Hematopoietic multipotent progenitor cell treated with erythropoietin and hydrocortisone succinate and interleukin-3 and kit ligand, for 6 days (in vitro differentiated cells): ENCODE measurements at regions not wholly inside any gene's neighbourhood (a gene's known extent, or its start where the extent isn't known, plus 50 kb on each side); places are given as distances from the start of the nearest gene placed in this dataset.

Experiments used
- DNase-seq: peaks from one replicate; pipeline ENCODE4 v3.0.0-alpha.2; 2015

GRCh38 chr3:74564560-74564959, 49.9 kb downstream of the CNTN3 start:
- DNase-seq, result no peak

GRCh38 chr3:74562558-74563269, 51.7 kb downstream of the CNTN3 start:
- DNase-seq, result no peak

GRCh38 chr3:74561881-74562280, 52.6 kb downstream of the CNTN3 start:
- DNase-seq, result no peak

- no peak for DNase-seq
Observed at GRCh38 chr3:74559261-74559660, 55.2 kb downstream of the CNTN3 start.

- DNase-seq, result no peak
Observed at GRCh38 chr3:74550686-74551085, 63.8 kb downstream of the CNTN3 start.

- no peak for DNase-seq
Observed at GRCh38 chr3:74546426-74546825, 68.0 kb downstream of the CNTN3 start.

GRCh38 chr3:74542441-74542840, 72.0 kb downstream of the CNTN3 start:
- no peak for DNase-seq

GRCh38 chr3:74539876-74540275, 74.6 kb downstream of the CNTN3 start:
- DNase-seq, result no peak

GRCh38 chr3:74538669-74539068, 75.8 kb downstream of the CNTN3 start:
- no peak for DNase-seq

- DNase-seq, result no peak
Observed at GRCh38 chr3:74537857-74538256, 76.6 kb downstream of the CNTN3 start.

GRCh38 chr3:74537164-74537563, 77.3 kb downstream of the CNTN3 start:
- DNase-seq, result no peak

GRCh38 chr3:74535281-74535680, 79.2 kb downstream of the CNTN3 start:
- DNase-seq, result no peak

GRCh38 chr3:74534611-74535010, 79.8 kb downstream of the CNTN3 start:
- no peak for DNase-seq

- DNase-seq, result no peak
Observed at GRCh38 chr3:74532446-74532845, 82.0 kb downstream of the CNTN3 start.

- no peak for DNase-seq
Observed at GRCh38 chr3:74531491-74531890, 83.0 kb downstream of the CNTN3 start.

GRCh38 chr3:74529145-74529544, 85.3 kb downstream of the CNTN3 start:
- no peak for DNase-seq

- no peak for DNase-seq
Observed at GRCh38 chr3:74527566-74527965, 86.9 kb downstream of the CNTN3 start.

- DNase-seq, result no peak
Observed at GRCh38 chr3:74523811-74524210, 90.6 kb downstream of the CNTN3 start.

GRCh38 chr3:74520895-74521294, 93.6 kb downstream of the CNTN3 start:
- no peak for DNase-seq

GRCh38 chr3:74518610-74519009, 95.8 kb downstream of the CNTN3 start:
- no peak for DNase-seq

GRCh38 chr3:74516019-74516418, 98.4 kb downstream of the CNTN3 start:
- DNase-seq, result no peak

- no peak for DNase-seq
Observed at GRCh38 chr3:74515451-74515850, 99.0 kb downstream of the CNTN3 start.

GRCh38 chr3:74511078-74511477, 103.4 kb downstream of the CNTN3 start:
- DNase-seq, result no peak

- no peak for DNase-seq
Observed at GRCh38 chr3:74510261-74510818, 104.1 kb downstream of the CNTN3 start.

- DNase-seq, result no peak
Observed at GRCh38 chr3:74507691-74508090, 106.8 kb downstream of the CNTN3 start.
